ENCODE measurements at regions not wholly inside any gene's neighbourhood (a gene's known extent, or its start where the extent isn't known, plus 50 kb on each side); places are given as distances from the start of the nearest gene placed in this dataset.

DNA sequence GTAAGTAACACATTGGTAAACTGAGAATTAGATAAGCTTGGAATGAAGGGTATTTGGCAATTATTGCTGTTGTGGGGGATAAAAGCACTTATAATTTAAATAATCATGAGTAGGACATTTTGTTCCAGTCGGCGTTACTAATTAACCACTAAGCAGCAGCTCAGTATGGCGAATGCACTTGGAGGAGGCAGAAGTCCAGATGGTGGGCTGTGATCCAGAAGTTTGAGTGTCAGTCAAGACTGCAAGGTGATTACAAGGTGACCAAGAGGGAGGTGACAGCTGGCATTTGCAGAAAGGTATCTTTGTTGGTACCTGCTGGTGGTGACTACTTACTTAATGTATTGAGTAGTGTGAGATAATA, 643.6 kb upstream of the FAM98A start:
- H4K91ac ChIP-seq (replicated peaks; ENCODE audit: insufficient read length, low read length) = no peak overlapping the region
- no peaks in the 10 kb centered on the region for H3K79me2 ChIP-seq (ENCODE audit: control insufficient read depth in 1 of 2, insufficient read depth in 2 of 2, low read length in 2 of 2)
- H4K8ac ChIP-seq (ENCODE audit: extremely low read depth, insufficient read depth, low read length) = no peak overlapping the region
- H4K5ac ChIP-seq (ENCODE audit: insufficient read length, low read depth, low read length) = no peak overlapping the region
- H3K27ac ChIP-seq (ENCODE audit: low read depth, low read length) = no peak overlapping the region
- no peak overlapping the region for H3K4ac ChIP-seq (replicated peaks; ENCODE audit: insufficient read length, low read depth, low read length)
- H3K23me2 ChIP-seq (ENCODE audit: low read depth, low read length) = no peaks in the 10 kb centered on the region
- no peak overlapping the region for H3K14ac ChIP-seq (ENCODE audit: insufficient read length)
- DNase-seq (ENCODE audit: low read depth in 1 of 2, low spot score in 2 of 2) (no peak), FAIRE-seq (no peak)
- H3K56ac ChIP-seq (replicated peaks; ENCODE audit: insufficient read length, low read depth, low read length) = no peak overlapping the region
- peaks cover 0 to 3% (median 0%) of the 10 kb centered on the region in 4 experiments; a peak in 1 of 7 replicates for H3K4me1 ChIP-seq (replicated peaks in 1 of 4; ENCODE audit: control insufficient read depth in 3 of 4, insufficient read depth in 4 of 4, low read length in 3 of 4)
- H2BK5ac ChIP-seq (ENCODE audit: low read depth, low read length) = no peak overlapping the region
- POLR2A ChIA-PET (ENCODE audit: partially characterized antibody) = no interaction called here
- H3K27me3 ChIP-seq (replicated peaks in 1 of 4; ENCODE audit: control insufficient read depth in 3 of 4, extremely low read depth in 1 of 4, insufficient read depth in 3 of 4, low read length in 3 of 4) = peaks cover 0 to 4% (median under 1%) of the 10 kb centered on the region in 4 experiments; a peak in 2 of 7 replicates
- no peak overlapping the region for H2AK5ac ChIP-seq (ENCODE audit: low read depth, low read length)
- H2BK20ac ChIP-seq (ENCODE audit: low read length) = no peak overlapping the region
- no peak overlapping the region for H3K23ac ChIP-seq (ENCODE audit: insufficient read length)
- 62% methylated on average over 3 of the region's 3 CpGs; no CpG with 5 or more reads in 1 of the 2 experiments for WGBS, 2 experiments (ENCODE audit: extremely low coverage in 1 of 2, insufficient coverage in 1 of 2, insufficient read length in 1 of 2, insufficient replicate concordance in 2 of 2, low coverage in 1 of 2, low lambda C conversion rate in 2 of 2, missing lambda C conversion rate in 1 of 2)
- no peak overlapping the region for H2AFZ ChIP-seq (ENCODE audit: low read length)
- H2BK12ac ChIP-seq (ENCODE audit: low read depth, low read length) = no peak overlapping the region
- no peak overlapping the region for H2BK120ac ChIP-seq (replicated peaks; ENCODE audit: low read depth, low read length)
- no peaks in the 10 kb centered on the region for H3K79me1 ChIP-seq (ENCODE audit: low read depth, low read length)
- H2BK15ac ChIP-seq (ENCODE audit: low read length) = no peak overlapping the region
- H3K36me3 ChIP-seq (ENCODE audit: control insufficient read depth in 2 of 4, insufficient read depth in 4 of 4, low read length in 3 of 4) = no peaks in the 10 kb centered on the region; a peak in 1 of 8 replicates
- H3K4me2 ChIP-seq (ENCODE audit: insufficient read depth in 1 of 2, low read depth in 2 of 2, low read length in 2 of 2) = no peak overlapping the region
- peaks cover 0 to 4% of the 10 kb centered on the region in 2 experiments; a peak in 2 of 4 replicates for H3K9me3 ChIP-seq (ENCODE audit: insufficient read depth in 2 of 2, low read depth in 1 of 2, low read length in 1 of 2)
- no peak overlapping the region for H3K9ac ChIP-seq (replicated peaks in 1 of 4; ENCODE audit: extremely low read depth in 1 of 4, low read depth in 3 of 4, low read length in 3 of 4)
- H3K18ac ChIP-seq (ENCODE audit: extremely low read depth, low read length) = no peak overlapping the region
- CTCF ChIA-PET (ENCODE audit: partially characterized antibody) = interaction anchor here (0.6 to 2.0 kb wide), 4 partner anchors 11 to 821 kb away, joined by 3 to 5 read pairs (median 3); no protein-coding TSS in a partner anchor
- no peaks in the 10 kb centered on the region for H4K20me1 ChIP-seq (replicated peaks in 1 of 2; ENCODE audit: control insufficient read depth in 1 of 2, insufficient read depth in 2 of 2, low read length in 2 of 2)
- no peak overlapping the region for H3K4me3 ChIP-seq (ENCODE audit: extremely low read depth in 1 of 4, insufficient read depth in 2 of 4, low read depth in 3 of 4, low read length in 4 of 4)
- TF ChIP-seq NRF1 (IDR thresholded peaks at IDR 0.05; ENCODE audit: low read depth, low read length) (no peak), GABPA (IDR thresholded peaks at IDR 0.05; ENCODE audit: borderline replicate concordance, insufficient read depth, low read length) (no peak), ATF3 (IDR thresholded peaks at IDR 0.05; ENCODE audit: insufficient read depth, low read depth, low read length) (no peak), EP300 (IDR thresholded peaks at IDR 0.05; ENCODE audit: borderline replicate concordance in 1 of 2, low read depth in 2 of 2, low read length in 2 of 2) (no peak), KDM1A (IDR thresholded peaks at IDR 0.05; ENCODE audit: borderline replicate concordance, low read length) (no peak), SP4 (IDR thresholded peaks at IDR 0.05; ENCODE audit: low read length) (no peak), POLR2AphosphoS5 (IDR thresholded peaks at IDR 0.05; ENCODE audit: low read depth, low read length) (no peak), GTF2F1 (IDR thresholded peaks at IDR 0.05; ENCODE audit: borderline replicate concordance, low read depth, low read length) (no peak), CHD1 (IDR thresholded peaks at IDR 0.05; ENCODE audit: low read depth, low read length) (no peak), CBX5 (IDR thresholded peaks at IDR 0.05; ENCODE audit: low read depth, low read length) (no peak), TAF7 (optimal IDR thresholded peaks at IDR 0.05; ENCODE audit: borderline replicate concordance, low read depth, low read length) (no peak)
- TF ChIP-seq, protein P1, sequence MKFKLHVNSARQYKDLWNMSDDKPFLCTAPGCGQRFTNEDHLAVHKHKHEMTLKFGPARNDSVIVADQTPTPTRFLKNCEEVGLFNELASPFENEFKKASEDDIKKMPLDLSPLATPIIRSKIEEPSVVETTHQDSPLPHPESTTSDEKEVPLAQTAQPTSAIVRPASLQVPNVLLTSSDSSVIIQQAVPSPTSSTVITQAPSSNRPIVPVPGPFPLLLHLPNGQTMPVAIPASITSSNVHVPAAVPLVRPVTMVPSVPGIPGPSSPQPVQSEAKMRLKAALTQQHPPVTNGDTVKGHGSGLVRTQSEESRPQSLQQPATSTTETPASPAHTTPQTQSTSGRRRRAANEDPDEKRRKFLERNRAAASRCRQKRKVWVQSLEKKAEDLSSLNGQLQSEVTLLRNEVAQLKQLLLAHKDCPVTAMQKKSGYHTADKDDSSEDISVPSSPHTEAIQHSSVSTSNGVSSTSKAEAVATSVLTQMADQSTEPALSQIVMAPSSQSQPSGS (IDR thresholded peaks at IDR 0.05; ENCODE audit: low read length) = no peak

Data from H1 (cell line).